ENCODE measurements at regions not wholly inside any gene's neighbourhood (a gene's known extent, or its start where the extent isn't known, plus 50 kb on each side); places are given as distances from the start of the nearest gene placed in this dataset.

DNA sequence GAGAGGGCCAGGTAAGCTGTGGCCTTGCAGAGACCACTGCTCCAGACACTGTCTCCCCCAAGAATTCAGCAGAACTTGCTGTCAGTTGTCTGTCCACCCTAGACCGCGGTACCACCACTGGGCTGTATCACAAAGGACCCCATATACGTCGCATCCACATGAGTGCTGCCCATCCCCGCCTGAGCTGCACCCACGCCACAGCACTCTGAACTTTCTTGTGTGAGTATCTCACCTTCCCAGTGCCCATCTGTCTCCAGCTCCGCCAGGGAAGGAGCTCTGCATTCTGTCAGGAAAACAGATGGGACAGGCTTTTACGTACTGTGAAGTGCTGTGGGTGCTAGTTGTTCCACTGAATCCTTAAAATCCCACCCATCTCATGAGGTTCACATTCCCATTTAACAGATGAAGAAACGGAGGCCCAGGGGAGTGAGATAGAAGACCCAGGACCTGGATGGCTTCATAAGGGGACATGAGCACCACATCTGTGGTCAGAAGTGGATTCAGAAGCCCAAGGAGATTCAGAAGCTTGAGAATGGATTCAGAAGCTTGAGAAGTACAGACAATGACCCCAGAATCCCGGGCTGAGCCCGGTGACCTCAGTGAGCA lies 102.5 kb upstream of the ZMIZ1 start:
- CTCF ChIA-PET, result interaction anchor here (0.7 to 4.3 kb wide), 3 partner anchors 9 to 229 kb away, joined by 3 to 18 read pairs (median 3); no protein-coding TSS in a partner anchor

DNA sequence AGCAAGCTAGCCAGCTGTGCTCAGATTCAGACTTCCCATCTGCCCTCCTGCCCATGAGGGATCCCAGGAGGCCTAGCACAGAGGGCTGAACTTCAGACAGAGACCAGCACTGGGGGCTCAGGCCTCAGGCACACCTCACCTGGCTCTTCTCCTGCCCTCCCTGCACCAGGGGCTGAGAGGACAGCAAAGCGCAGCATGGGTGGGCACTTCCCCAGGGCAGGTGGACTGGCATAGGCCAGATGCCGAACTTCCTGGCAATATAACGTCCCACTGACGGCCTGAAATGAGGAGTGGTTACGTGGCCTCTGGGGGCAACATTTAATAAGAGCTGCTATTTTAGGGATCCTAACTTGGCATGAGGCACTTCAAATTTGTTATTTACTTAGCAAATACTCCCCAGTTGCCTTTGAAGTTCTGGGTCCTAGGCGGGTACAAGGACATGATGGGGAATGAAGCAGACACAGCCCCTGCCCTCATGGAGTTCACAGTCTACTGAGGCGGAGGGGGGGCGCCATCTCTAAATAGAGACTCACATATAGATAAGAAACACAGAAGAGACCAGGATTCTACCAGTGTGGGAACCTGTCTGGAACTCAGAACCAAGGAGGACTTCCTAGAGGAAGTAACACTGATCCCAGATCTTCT lies 101.8 kb upstream of the ZMIZ1 start:
- no peak for TF ChIP-seq CTCF (IDR thresholded peaks at IDR 0.05; ENCODE audit: control extremely low read depth, extremely low read depth, low read depth, missing control alignments)
- CTCF ChIA-PET, result interaction anchor here (0.7 to 4.3 kb wide), 4 partner anchors 8 to 229 kb away, joined by 3 to 18 read pairs (median 4); no protein-coding TSS in a partner anchor
- no peak for DNase-seq (ENCODE audit: extremely low spot score)
- POLR2A ChIA-PET, result no interaction called here

More for the DNA sequence above, 102.5 kb upstream of the ZMIZ1 start:
- DNase-seq (ENCODE audit: extremely low spot score), result no peak
- POLR2A ChIA-PET, result no interaction called here
- TF ChIP-seq CTCF (IDR thresholded peaks at IDR 0.05; ENCODE audit: control extremely low read depth, extremely low read depth, low read depth, missing control alignments), result no peak

DNA sequence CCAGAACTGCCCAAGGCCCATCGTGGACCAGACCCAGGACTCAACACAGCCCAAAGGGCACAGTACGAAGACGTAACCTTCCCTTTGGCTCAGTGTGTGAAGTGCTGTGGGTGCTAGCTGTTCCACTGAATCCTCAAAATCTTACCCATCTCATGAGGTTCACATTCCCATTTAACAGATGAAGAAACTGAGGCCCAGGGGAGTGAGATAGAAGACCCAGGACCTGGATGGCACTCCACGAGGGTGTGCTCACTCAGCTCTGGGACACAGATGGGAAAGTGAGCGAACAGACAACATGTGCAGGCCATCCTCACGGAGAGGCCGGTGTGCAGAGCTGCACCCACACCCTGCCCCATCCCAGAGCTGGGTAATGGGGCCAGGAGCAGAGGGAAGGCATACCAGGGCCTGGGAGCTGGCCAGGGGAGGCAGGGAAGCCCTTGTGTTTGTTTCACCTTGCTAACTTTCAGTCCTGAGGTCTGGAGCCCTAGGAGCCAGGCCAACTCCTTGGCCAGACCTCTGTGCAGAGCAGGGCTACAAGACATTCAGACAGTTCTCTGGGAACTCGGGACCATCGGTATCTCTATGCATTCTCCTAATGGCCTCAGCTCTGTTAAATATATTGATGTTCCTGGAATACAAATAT lies 100.3 kb upstream of the ZMIZ1 start:
- CTCF ChIA-PET, result interaction anchor here (1.1 to 1.4 kb wide), 2 partner anchors 16 to 380 kb away, joined by 3 to 4 read pairs; no protein-coding TSS in a partner anchor
- POLR2A ChIA-PET, result no interaction called here
- TF ChIP-seq CTCF (IDR thresholded peaks at IDR 0.05; ENCODE audit: control extremely low read depth, extremely low read depth, low read depth, missing control alignments), result no peak
- no peak for DNase-seq (ENCODE audit: extremely low spot score)

- POLR2A ChIA-PET, result no interaction called here
- no peak for DNase-seq (ENCODE audit: extremely low spot score)
- CTCF ChIA-PET, result interaction anchor here (1.1 kb wide), 1 partner anchor 379 kb away, joined by 3 read pairs; no protein-coding TSS in a partner anchor
- TF ChIP-seq CTCF (IDR thresholded peaks at IDR 0.05; ENCODE audit: control extremely low read depth, extremely low read depth, low read depth, missing control alignments), result no peak
Observed at GRCh38 chr10:78968943-78969342, 99.8 kb upstream of the ZMIZ1 start.

GRCh38 chr10:78969719-78970118 lies 99.0 kb upstream of the ZMIZ1 start:
- no peak for TF ChIP-seq CTCF (IDR thresholded peaks at IDR 0.05; ENCODE audit: control extremely low read depth, extremely low read depth, low read depth, missing control alignments)
- CTCF ChIA-PET, result no interaction called here
- POLR2A ChIA-PET, result no interaction called here
- no peak for DNase-seq (ENCODE audit: extremely low spot score)

- ChIA-PET POLR2A (no interaction called here), CTCF (no interaction called here)
- TF ChIP-seq CTCF (IDR thresholded peaks at IDR 0.05; ENCODE audit: control extremely low read depth, extremely low read depth, low read depth, missing control alignments), result no peak
- no peak for DNase-seq (ENCODE audit: extremely low spot score)
Observed at GRCh38 chr10:78970261-78970660, 98.5 kb upstream of the ZMIZ1 start.

All from GM10248 (cell line).